ENCODE measurements at regions not wholly inside any gene's neighbourhood (a gene's known extent, or its start where the extent isn't known, plus 50 kb on each side); places are given as distances from the start of the nearest gene placed in this dataset.
"Not testable (repeated sequence)": the region's sequence is repeated elsewhere in the genome, so short reads cannot be mapped to it uniquely, and the experiment has no call there.

DNA sequence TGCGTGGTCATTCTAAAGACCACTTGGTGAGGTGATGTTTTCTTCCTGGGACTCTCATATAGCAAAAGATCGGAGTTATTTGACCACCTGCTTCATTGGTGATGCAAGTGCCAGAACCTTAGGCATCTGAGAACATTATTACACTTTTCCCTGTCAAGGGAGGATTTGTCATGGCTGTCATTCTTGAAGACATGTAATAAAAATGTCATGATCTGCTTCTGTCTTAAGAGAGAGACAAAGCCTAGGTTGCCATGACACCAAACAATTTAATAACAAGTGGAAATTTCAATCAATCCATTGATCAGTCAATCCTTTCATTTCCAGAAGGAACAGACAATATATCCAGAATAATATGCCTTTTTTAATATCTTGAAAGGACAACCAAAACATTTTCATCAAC is 97.9 kb upstream of the OR13H1 start:
- Histone ChIP-seq H3K9me3 (ENCODE audit: control insufficient read depth, insufficient read depth, low read depth, low read length) (no peaks in the 10 kb centered on the region), H3K4me1 (ENCODE audit: control insufficient read depth, extremely low read depth, insufficient read depth, low read length) (no peaks in the 10 kb centered on the region), H3K79me2 (ENCODE audit: control insufficient read depth, insufficient read depth, low read length) (no peaks in the 10 kb centered on the region), H3K4me2 (ENCODE audit: extremely low read depth, insufficient read depth, low read length) (no peak overlapping the region), H3K9ac (ENCODE audit: insufficient read depth, low read length) (no peak overlapping the region), H2AFZ (ENCODE audit: low read length) (no peak overlapping the region), H3K27ac (ENCODE audit: insufficient read depth, low read length) (no peak overlapping the region), H3K27me3 (ENCODE audit: control insufficient read depth, insufficient read depth, low read length) (no peaks in the 10 kb centered on the region), H3K4me3 (replicated peaks in 1 of 4; ENCODE audit: control extremely low read depth in 1 of 4, insufficient read depth in 1 of 4, low read depth in 3 of 4, low read length in 4 of 4) (no peak overlapping the region), H4K20me1 (ENCODE audit: control insufficient read depth, extremely low read depth, insufficient read depth, low read length) (no peaks in the 10 kb centered on the region), H3K36me3 (ENCODE audit: control insufficient read depth, insufficient read depth, low read length) (no peaks in the 10 kb centered on the region)
- TF ChIP-seq EZH2 (IDR thresholded peaks at IDR 0.05; ENCODE audit: low read length, missing control alignments): no peak
- TF ChIP-seq, protein P1, sequence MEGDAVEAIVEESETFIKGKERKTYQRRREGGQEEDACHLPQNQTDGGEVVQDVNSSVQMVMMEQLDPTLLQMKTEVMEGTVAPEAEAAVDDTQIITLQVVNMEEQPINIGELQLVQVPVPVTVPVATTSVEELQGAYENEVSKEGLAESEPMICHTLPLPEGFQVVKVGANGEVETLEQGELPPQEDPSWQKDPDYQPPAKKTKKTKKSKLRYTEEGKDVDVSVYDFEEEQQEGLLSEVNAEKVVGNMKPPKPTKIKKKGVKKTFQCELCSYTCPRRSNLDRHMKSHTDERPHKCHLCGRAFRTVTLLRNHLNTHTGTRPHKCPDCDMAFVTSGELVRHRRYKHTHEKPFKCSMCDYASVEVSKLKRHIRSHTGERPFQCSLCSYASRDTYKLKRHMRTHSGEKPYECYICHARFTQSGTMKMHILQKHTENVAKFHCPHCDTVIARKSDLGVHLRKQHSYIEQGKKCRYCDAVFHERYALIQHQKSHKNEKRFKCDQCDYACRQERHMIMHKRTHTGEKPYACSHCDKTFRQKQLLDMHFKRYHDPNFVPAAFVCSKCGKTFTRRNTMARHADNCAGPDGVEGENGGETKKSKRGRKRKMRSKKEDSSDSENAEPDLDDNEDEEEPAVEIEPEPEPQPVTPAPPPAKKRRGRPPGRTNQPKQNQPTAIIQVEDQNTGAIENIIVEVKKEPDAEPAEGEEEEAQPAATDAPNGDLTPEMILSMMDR (conservative IDR thresholded peaks at IDR 0.05 in 1 of 2, IDR thresholded peaks at IDR 0.05 in 1 of 2; ENCODE audit: low read depth in 1 of 2, low read length in 2 of 2): no peak
- DNase-seq (ENCODE audit: low read depth in 2 of 2): no peak

- H3K27me3 ChIP-seq (ENCODE audit: control insufficient read depth, insufficient read depth, low read length); H3K36me3 ChIP-seq (ENCODE audit: control insufficient read depth, insufficient read depth, low read length); H3K4me3 ChIP-seq (replicated peaks in 1 of 4; ENCODE audit: control extremely low read depth in 1 of 4, insufficient read depth in 1 of 4, low read depth in 3 of 4, low read length in 4 of 4); H2AFZ ChIP-seq (ENCODE audit: low read length); H3K9ac ChIP-seq (ENCODE audit: insufficient read depth, low read length); H4K20me1 ChIP-seq (ENCODE audit: control insufficient read depth, extremely low read depth, insufficient read depth, low read length); H3K4me2 ChIP-seq (ENCODE audit: extremely low read depth, insufficient read depth, low read length); H3K27ac ChIP-seq (ENCODE audit: insufficient read depth, low read length); H3K4me1 ChIP-seq (ENCODE audit: control insufficient read depth, extremely low read depth, insufficient read depth, low read length); H3K9me3 ChIP-seq (ENCODE audit: control insufficient read depth, insufficient read depth, low read depth, low read length); H3K79me2 ChIP-seq (ENCODE audit: control insufficient read depth, insufficient read depth, low read length); DNase-seq (ENCODE audit: low read depth in 2 of 2): not testable (repeated sequence)
Measured at GRCh38 chrX:131461855-131462254, 82.0 kb upstream of the OR13H1 start.

GRCh38 chrX:131473809-131474208 is 70.1 kb upstream of the OR13H1 start:
- H3K27me3 ChIP-seq (ENCODE audit: control insufficient read depth, insufficient read depth, low read length); H2AFZ ChIP-seq (ENCODE audit: low read length); DNase-seq (ENCODE audit: low read depth in 2 of 2); H3K9me3 ChIP-seq (ENCODE audit: control insufficient read depth, insufficient read depth, low read depth, low read length); H3K4me1 ChIP-seq (ENCODE audit: control insufficient read depth, extremely low read depth, insufficient read depth, low read length); H3K4me3 ChIP-seq (replicated peaks in 1 of 4; ENCODE audit: control extremely low read depth in 1 of 4, insufficient read depth in 1 of 4, low read depth in 3 of 4, low read length in 4 of 4); H3K79me2 ChIP-seq (ENCODE audit: control insufficient read depth, insufficient read depth, low read length); H3K4me2 ChIP-seq (ENCODE audit: extremely low read depth, insufficient read depth, low read length); H4K20me1 ChIP-seq (ENCODE audit: control insufficient read depth, extremely low read depth, insufficient read depth, low read length); H3K27ac ChIP-seq (ENCODE audit: insufficient read depth, low read length); H3K9ac ChIP-seq (ENCODE audit: insufficient read depth, low read length); H3K36me3 ChIP-seq (ENCODE audit: control insufficient read depth, insufficient read depth, low read length): not testable (repeated sequence)

DNA sequence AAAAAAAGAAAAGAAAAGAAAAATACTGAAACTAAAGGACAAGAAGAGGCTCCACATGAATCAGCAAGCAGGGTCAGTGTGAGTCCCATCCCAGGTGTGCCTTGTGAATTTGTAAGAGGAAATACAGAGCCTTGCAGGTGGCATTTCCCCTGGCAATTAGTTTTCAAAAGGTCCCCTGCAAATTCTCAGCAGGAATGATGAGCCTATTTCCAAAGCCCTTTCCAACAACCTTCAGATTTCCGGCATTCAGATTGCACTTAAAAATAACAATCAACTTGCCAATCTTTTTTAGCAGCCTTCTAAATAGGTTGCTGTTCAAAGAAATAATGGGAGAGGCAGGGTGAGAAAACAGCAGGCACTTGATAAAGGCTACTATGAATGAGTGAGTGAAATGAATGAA is 66.4 kb upstream of the OR13H1 start:
- no peaks in the 10 kb centered on the region for H3K4me1 ChIP-seq (ENCODE audit: control insufficient read depth, extremely low read depth, insufficient read depth, low read length)
- H3K27me3 ChIP-seq (ENCODE audit: control insufficient read depth, insufficient read depth, low read length): no peaks in the 10 kb centered on the region
- no peak overlapping the region for H3K27ac ChIP-seq (ENCODE audit: insufficient read depth, low read length)
- no peaks in the 10 kb centered on the region for H3K79me2 ChIP-seq (ENCODE audit: control insufficient read depth, insufficient read depth, low read length)
- TF ChIP-seq, protein P1 (conservative IDR thresholded peaks at IDR 0.05 in 1 of 2, IDR thresholded peaks at IDR 0.05 in 1 of 2; ENCODE audit: low read depth in 1 of 2, low read length in 2 of 2): no peak
- TF ChIP-seq EZH2 (IDR thresholded peaks at IDR 0.05; ENCODE audit: low read length, missing control alignments): no peak
- H3K9ac ChIP-seq (ENCODE audit: insufficient read depth, low read length): no peak overlapping the region
- no peak for DNase-seq (ENCODE audit: low read depth in 2 of 2)
- no peaks in the 10 kb centered on the region for H3K36me3 ChIP-seq (ENCODE audit: control insufficient read depth, insufficient read depth, low read length)
- no peak overlapping the region for H3K4me2 ChIP-seq (ENCODE audit: extremely low read depth, insufficient read depth, low read length)
- no peak overlapping the region for H3K4me3 ChIP-seq (replicated peaks in 1 of 4; ENCODE audit: control extremely low read depth in 1 of 4, insufficient read depth in 1 of 4, low read depth in 3 of 4, low read length in 4 of 4)
- no peaks in the 10 kb centered on the region for H3K9me3 ChIP-seq (ENCODE audit: control insufficient read depth, insufficient read depth, low read depth, low read length)
- H2AFZ ChIP-seq (ENCODE audit: low read length): no peak overlapping the region
- H4K20me1 ChIP-seq (ENCODE audit: control insufficient read depth, extremely low read depth, insufficient read depth, low read length): no peaks in the 10 kb centered on the region
